ENCODE measurements at regions not wholly inside any gene's neighbourhood (a gene's known extent, or its start where the extent isn't known, plus 50 kb on each side); places are given as distances from the start of the nearest gene placed in this dataset.

DNA sequence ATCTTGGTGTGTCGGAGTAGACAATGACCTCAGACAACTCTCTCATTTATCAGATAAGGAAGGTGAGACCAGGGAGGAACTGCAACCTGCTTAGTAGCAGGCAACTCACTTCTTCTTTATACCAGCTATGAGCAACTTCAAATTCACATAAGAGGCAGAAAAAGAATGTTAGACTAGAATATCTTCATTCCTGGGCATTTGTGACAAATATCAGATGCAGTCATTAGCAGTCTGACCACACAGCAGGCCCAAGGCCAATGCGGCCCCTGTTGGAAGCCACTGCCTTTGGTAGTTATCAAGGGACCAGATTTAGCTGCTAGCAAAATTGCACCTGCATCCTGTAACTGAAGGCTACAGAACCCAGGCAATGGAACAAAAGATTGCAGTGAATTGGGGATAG lies 219.2 kb upstream of the RASGEF1B start:
- H3K9me1 ChIP-seq (ENCODE audit: control insufficient read depth, extremely low read depth, insufficient read depth, low read length): no peaks in the 10 kb centered on the region
- no peaks in the 10 kb centered on the region for H3K9me3 ChIP-seq (ENCODE audit: control insufficient read depth, low read depth, low read length)
- no peaks in the 10 kb centered on the region for H3K36me3 ChIP-seq (ENCODE audit: control insufficient read depth in 2 of 2, extremely low read depth in 1 of 2, insufficient read depth in 2 of 2, low read length in 2 of 2)
- no peaks in the 10 kb centered on the region for H4K20me1 ChIP-seq (ENCODE audit: control insufficient read depth, extremely low read depth, insufficient read depth, low read length)
- no peak overlapping the region for H3K4me2 ChIP-seq (ENCODE audit: control insufficient read depth, extremely low read depth, insufficient read depth, low read depth, low read length)
- DNase-seq (ENCODE audit: low read depth, low spot score) (no peak), FAIRE-seq (no peak)
- no peaks in the 10 kb centered on the region for H3K4me1 ChIP-seq (ENCODE audit: control insufficient read depth, extremely low read depth, insufficient read depth, low read length)
- H3K27ac ChIP-seq (ENCODE audit: control insufficient read depth, insufficient read depth, low read length): no peak overlapping the region
- TF ChIP-seq, protein P1, sequence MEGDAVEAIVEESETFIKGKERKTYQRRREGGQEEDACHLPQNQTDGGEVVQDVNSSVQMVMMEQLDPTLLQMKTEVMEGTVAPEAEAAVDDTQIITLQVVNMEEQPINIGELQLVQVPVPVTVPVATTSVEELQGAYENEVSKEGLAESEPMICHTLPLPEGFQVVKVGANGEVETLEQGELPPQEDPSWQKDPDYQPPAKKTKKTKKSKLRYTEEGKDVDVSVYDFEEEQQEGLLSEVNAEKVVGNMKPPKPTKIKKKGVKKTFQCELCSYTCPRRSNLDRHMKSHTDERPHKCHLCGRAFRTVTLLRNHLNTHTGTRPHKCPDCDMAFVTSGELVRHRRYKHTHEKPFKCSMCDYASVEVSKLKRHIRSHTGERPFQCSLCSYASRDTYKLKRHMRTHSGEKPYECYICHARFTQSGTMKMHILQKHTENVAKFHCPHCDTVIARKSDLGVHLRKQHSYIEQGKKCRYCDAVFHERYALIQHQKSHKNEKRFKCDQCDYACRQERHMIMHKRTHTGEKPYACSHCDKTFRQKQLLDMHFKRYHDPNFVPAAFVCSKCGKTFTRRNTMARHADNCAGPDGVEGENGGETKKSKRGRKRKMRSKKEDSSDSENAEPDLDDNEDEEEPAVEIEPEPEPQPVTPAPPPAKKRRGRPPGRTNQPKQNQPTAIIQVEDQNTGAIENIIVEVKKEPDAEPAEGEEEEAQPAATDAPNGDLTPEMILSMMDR (optimal IDR thresholded peaks at IDR 0.05 in 1 of 3, IDR thresholded peaks at IDR 0.05 in 1 of 3, conservative IDR thresholded peaks at IDR 0.05 in 1 of 3; ENCODE audit: extremely low read depth in 1 of 3, insufficient read depth in 2 of 3, low read length in 3 of 3): no peak
- TF ChIP-seq EZH2 (IDR thresholded peaks at IDR 0.05; ENCODE audit: low read length): no peak
- dilution Hi-C loops (cut with MboI; ENCODE audit: extremely low pct_ligation_motif_present, low sequenced_read_pairs): no loop called here
- H3K9ac ChIP-seq (ENCODE audit: control insufficient read depth, extremely low read depth, insufficient read depth, low read length): no peak overlapping the region
- no peak overlapping the region for H2AFZ ChIP-seq (ENCODE audit: control insufficient read depth, low read length)
- no peaks in the 10 kb centered on the region for H3K79me2 ChIP-seq (ENCODE audit: control insufficient read depth, insufficient read depth, low read length)
- no peaks in the 10 kb centered on the region for H3K27me3 ChIP-seq (ENCODE audit: control insufficient read depth, extremely low read depth, insufficient read depth, low read length)
- no peak overlapping the region for H3K4me3 ChIP-seq (ENCODE audit: control insufficient read depth in 2 of 3, extremely low read depth in 1 of 3, insufficient read depth in 2 of 3, low read depth in 1 of 3, low read length in 3 of 3)

DNA sequence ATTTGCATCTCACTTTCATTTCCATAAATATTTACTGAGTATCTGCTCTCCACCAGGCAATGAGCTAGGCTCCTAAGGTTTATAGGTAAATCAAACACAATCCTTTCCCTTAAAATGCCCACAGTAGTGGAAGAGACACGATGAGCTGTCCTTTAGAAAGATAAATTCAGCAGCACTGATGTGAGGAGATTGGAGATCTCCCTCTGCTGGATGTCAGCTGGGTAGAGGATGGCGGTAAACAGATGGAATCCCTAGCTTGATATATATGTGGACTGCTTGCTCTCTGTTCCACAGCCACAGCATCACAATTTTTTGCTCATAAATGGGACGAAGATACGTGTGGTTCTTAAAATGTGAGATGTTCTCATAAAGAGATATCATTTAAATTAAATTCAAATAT lies 216.4 kb upstream of the RASGEF1B start:
- H3K9ac ChIP-seq (ENCODE audit: control insufficient read depth, extremely low read depth, insufficient read depth, low read length): no peak overlapping the region
- H3K27me3 ChIP-seq (ENCODE audit: control insufficient read depth, extremely low read depth, insufficient read depth, low read length): no peaks in the 10 kb centered on the region
- no peak overlapping the region for H3K4me3 ChIP-seq (ENCODE audit: control insufficient read depth in 2 of 3, extremely low read depth in 1 of 3, insufficient read depth in 2 of 3, low read depth in 1 of 3, low read length in 3 of 3)
- no peaks in the 10 kb centered on the region for H3K9me3 ChIP-seq (ENCODE audit: control insufficient read depth, low read depth, low read length)
- DNase-seq (ENCODE audit: low read depth, low spot score) (no peak), FAIRE-seq (no peak)
- no peak overlapping the region for H3K27ac ChIP-seq (ENCODE audit: control insufficient read depth, insufficient read depth, low read length)
- no peaks in the 10 kb centered on the region for H3K79me2 ChIP-seq (ENCODE audit: control insufficient read depth, insufficient read depth, low read length)
- H3K4me2 ChIP-seq (ENCODE audit: control insufficient read depth, extremely low read depth, insufficient read depth, low read depth, low read length): no peak overlapping the region
- no peaks in the 10 kb centered on the region for H3K4me1 ChIP-seq (ENCODE audit: control insufficient read depth, extremely low read depth, insufficient read depth, low read length)
- no peaks in the 10 kb centered on the region for H3K9me1 ChIP-seq (ENCODE audit: control insufficient read depth, extremely low read depth, insufficient read depth, low read length)
- dilution Hi-C loops (cut with MboI; ENCODE audit: extremely low pct_ligation_motif_present, low sequenced_read_pairs): no loop called here
- no peak overlapping the region for H2AFZ ChIP-seq (ENCODE audit: control insufficient read depth, low read length)
- TF ChIP-seq, protein P1 (optimal IDR thresholded peaks at IDR 0.05 in 1 of 3, IDR thresholded peaks at IDR 0.05 in 1 of 3, conservative IDR thresholded peaks at IDR 0.05 in 1 of 3; ENCODE audit: extremely low read depth in 1 of 3, insufficient read depth in 2 of 3, low read length in 3 of 3): peak; percentile 23 to 52 (median 36)
- no peak for TF ChIP-seq EZH2 (IDR thresholded peaks at IDR 0.05; ENCODE audit: low read length)
- H4K20me1 ChIP-seq (ENCODE audit: control insufficient read depth, extremely low read depth, insufficient read depth, low read length): no peaks in the 10 kb centered on the region
- H3K36me3 ChIP-seq (ENCODE audit: control insufficient read depth in 2 of 2, extremely low read depth in 1 of 2, insufficient read depth in 2 of 2, low read length in 2 of 2): no peaks in the 10 kb centered on the region

All from keratinocyte (primary cell).